Stomach (tissue), 8 donors: ENCODE measurements at regions not wholly inside any gene's neighbourhood (a gene's known extent, or its start where the extent isn't known, plus 50 kb on each side); places are given as distances from the start of the nearest gene placed in this dataset.

Experiments
- DNase-seq, 2 donors: peaks; one replicate each; pipeline versions ENCODE4 v3.0.0 to v3.0.0-alpha.2; 2013 to 2019
- H3K27ac ChIP-seq, 5 donors: fragments of 200-600 bp in 4 of 5; sonication (generic) in 4 of 5; one replicate each; pipeline ENCODE4 v1.5.1; 2013 to 2019; ENCODE audit warnings: mild to moderate bottlenecking in 1 of 5, moderate library complexity in 1 of 5
- H3K27me3 ChIP-seq, 3 donors: fragments of 200-600 bp; sonication (generic); one replicate each; pipeline ENCODE4 v1.5.1; 2017 to 2019; ENCODE audit warnings: mixed run types in 1 of 3
- H3K36me3 ChIP-seq, 4 donors: fragments of 200-600 bp; sonication (generic); 1 replicate in 3 of 4; 2 replicates in 1 of 4; pipeline ENCODE4 v1.5.1; 2016 to 2019
- H3K4me1 ChIP-seq, 4 donors: fragments of 200-600 bp; sonication (generic); one replicate each; pipeline ENCODE4 v1.5.1; 2016 to 2019
- H3K4me3 ChIP-seq, 4 donors: fragments of 200-600 bp; sonication (generic) in 3 of 4; one replicate each; pipeline ENCODE4 v1.5.1; 2016 to 2019; ENCODE audit warnings: mild to moderate bottlenecking in 1 of 4
- H3K9me3 ChIP-seq, 4 donors: fragments of 200-600 bp; sonication (generic); one replicate each; pipeline ENCODE4 v1.5.1; 2016 to 2019
- EP300 ChIP-seq: sonication (generic); formaldehyde crosslinking; IDR thresholded peaks from one replicate; pipeline ENCODE4 v1.6.1; 2017; ENCODE audit warnings: antibody characterized with exemption
- POLR2A ChIP-seq, 4 donors: fragments of 450-650 bp; IDR thresholded peaks; one replicate each; pipeline ENCODE4 v1.6.1; 2016; ENCODE audit warnings: antibody characterized with exemption in 4 of 4, control low read depth in 2 of 4, mild to moderate bottlenecking in 1 of 4, moderate library complexity in 1 of 4
- POLR2AphosphoS5 ChIP-seq, 3 donors: sonication (generic); formaldehyde crosslinking; IDR thresholded peaks; one replicate each; pipeline ENCODE4 v1.6.1; 2016; ENCODE audit warnings: antibody characterized with exemption in 3 of 3
- WGBS, 5 donors: extraction: QIAGEN DNeasy Blood & Tissue Kit in 3 of 5; methylation state at CpG; one replicate each; pipeline versions ENCODE4 v1.1.5 to v1.1.7; 2013 to 2018; 5-methylcytosine and 5-hydroxymethylcytosine counted together
- intact Hi-C: fragments of 100-400 bp; cut with DNase I; formaldehyde crosslinking; loops from one replicate; pipeline ENCODE4 v1.15.1; 2023; ENCODE audit warnings: low total_unique reads
- TF ChIP-seq, protein P1 (sequence below), 7 experiments: fragments of 450-650 bp in 4 of 7; fragments of 200-600 bp in 3 of 7; sonication (generic) in 3 of 7; IDR thresholded peaks; one replicate each; pipeline ENCODE4 v1.5.1; 2016 to 2019; ENCODE audit warnings: antibody characterized with exemption in 7 of 7, control low read depth in 2 of 7, mild to moderate bottlenecking in 1 of 7
- donor health status: healthy with polysubstance abuse.
- donor health status: Bipolar disorder and iron deficiency.
- donor health status: healthy.

- no peak for DNase-seq
- Histone ChIP-seq H3K4me3 (no peak overlapping the region), H3K9me3 (no peaks in the 10 kb centered on the region), H3K27me3 (no peaks in the 10 kb centered on the region), H3K4me1 (no peaks in the 10 kb centered on the region), H3K36me3 (no peaks in the 10 kb centered on the region), H3K27ac (no peak overlapping the region)
- WGBS, 5 donors, result 53 to 72% (median 54%) methylated on average over 2 of the region's 2 CpGs
- TF ChIP-seq EP300, result no peak
- TF ChIP-seq POLR2A (IDR thresholded peaks at IDR 0.05), result no peak
- no peak for TF ChIP-seq POLR2AphosphoS5 (IDR thresholded peaks at IDR 0.05)
- TF ChIP-seq, protein P1, sequence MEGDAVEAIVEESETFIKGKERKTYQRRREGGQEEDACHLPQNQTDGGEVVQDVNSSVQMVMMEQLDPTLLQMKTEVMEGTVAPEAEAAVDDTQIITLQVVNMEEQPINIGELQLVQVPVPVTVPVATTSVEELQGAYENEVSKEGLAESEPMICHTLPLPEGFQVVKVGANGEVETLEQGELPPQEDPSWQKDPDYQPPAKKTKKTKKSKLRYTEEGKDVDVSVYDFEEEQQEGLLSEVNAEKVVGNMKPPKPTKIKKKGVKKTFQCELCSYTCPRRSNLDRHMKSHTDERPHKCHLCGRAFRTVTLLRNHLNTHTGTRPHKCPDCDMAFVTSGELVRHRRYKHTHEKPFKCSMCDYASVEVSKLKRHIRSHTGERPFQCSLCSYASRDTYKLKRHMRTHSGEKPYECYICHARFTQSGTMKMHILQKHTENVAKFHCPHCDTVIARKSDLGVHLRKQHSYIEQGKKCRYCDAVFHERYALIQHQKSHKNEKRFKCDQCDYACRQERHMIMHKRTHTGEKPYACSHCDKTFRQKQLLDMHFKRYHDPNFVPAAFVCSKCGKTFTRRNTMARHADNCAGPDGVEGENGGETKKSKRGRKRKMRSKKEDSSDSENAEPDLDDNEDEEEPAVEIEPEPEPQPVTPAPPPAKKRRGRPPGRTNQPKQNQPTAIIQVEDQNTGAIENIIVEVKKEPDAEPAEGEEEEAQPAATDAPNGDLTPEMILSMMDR (IDR thresholded peaks at IDR 0.05), result no peak
- intact Hi-C loops, result no loop called here
Measured at GRCh38 chr10:9195385-9195784, 1140.9 kb downstream of the GATA3 start.

DNA sequence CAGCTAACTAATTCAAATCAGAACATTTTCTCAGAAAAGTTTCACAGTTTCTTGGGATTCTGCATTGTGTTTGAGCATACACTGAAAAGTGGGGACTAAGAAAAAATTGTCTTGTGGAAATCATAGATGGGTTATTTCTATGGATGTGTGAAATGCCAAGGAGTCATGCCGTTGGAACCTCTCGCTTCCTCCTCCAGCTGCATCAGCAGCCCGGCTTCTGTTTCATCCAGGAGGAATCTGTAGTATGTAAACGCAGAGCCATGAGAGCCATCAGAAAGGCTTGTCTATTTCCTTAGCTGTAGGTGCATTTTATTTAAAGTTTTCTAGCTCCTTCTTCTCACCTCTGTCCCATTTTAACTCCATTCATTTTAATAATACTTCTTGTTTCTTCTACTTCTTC lies 1144.1 kb downstream of the GATA3 start:
- Histone ChIP-seq H3K4me1 (no peaks in the 10 kb centered on the region), H3K9me3 (no peaks in the 10 kb centered on the region), H3K36me3 (no peaks in the 10 kb centered on the region), H3K27ac (no peak overlapping the region), H3K27me3 (no peaks in the 10 kb centered on the region), H3K4me3 (no peak overlapping the region)
- intact Hi-C loops, result no loop called here
- DNase-seq, result no peak
- no peak for TF ChIP-seq POLR2AphosphoS5 (IDR thresholded peaks at IDR 0.05)
- TF ChIP-seq EP300, result no peak
- no peak for TF ChIP-seq POLR2A (IDR thresholded peaks at IDR 0.05)
- TF ChIP-seq, protein P1 (IDR thresholded peaks at IDR 0.05), result no peak
- WGBS, 5 donors, result 41 to 55% (median 47%) methylated on average over 4 of the region's 4 CpGs

GRCh38 chr10:9205558-9205957 lies 1151.1 kb downstream of the GATA3 start:
- Histone ChIP-seq H3K27me3 (no peaks in the 10 kb centered on the region), H3K4me3 (no peak overlapping the region), H3K4me1 (peaks cover 0 to 6% (median 3%) of the 10 kb centered on the region in 4 donors), H3K27ac (no peak overlapping the region), H3K36me3 (no peaks in the 10 kb centered on the region), H3K9me3 (no peaks in the 10 kb centered on the region)
- DNase-seq, result no peak
- TF ChIP-seq POLR2AphosphoS5 (IDR thresholded peaks at IDR 0.05) (no peak), EP300 (no peak), POLR2A (IDR thresholded peaks at IDR 0.05) (no peak)
- TF ChIP-seq, protein P1 (IDR thresholded peaks at IDR 0.05), result no peak
- intact Hi-C loops, result loop anchor here (10.0 kb wide), 1 partner anchor 1341 kb away; no protein-coding TSS in a partner anchor
- 21 to 44% (median 38%) methylated on average over 1 of the region's 1 CpG for WGBS, 5 donors

- no peak overlapping the region for H3K4me3 ChIP-seq
- no peak for TF ChIP-seq POLR2AphosphoS5 (IDR thresholded peaks at IDR 0.05)
- TF ChIP-seq, protein P1 (IDR thresholded peaks at IDR 0.05), result peak in 5 of 7 experiments; percentile 73 to 89 (median 87)
- H3K27ac ChIP-seq, result no peak overlapping the region
- no peaks in the 10 kb centered on the region for H3K36me3 ChIP-seq
- H3K27me3 ChIP-seq, result peaks cover 0 to 6% (median 0%) of the 10 kb centered on the region in 3 donors
- H3K4me1 ChIP-seq, result peaks cover 0 to 6% (median 3%) of the 10 kb centered on the region in 4 donors
- peak; percentile 66 to 82 for DNase-seq
- no peaks in the 10 kb centered on the region for H3K9me3 ChIP-seq
- 18 to 22% (median 20%) methylated on average over 13 of the region's 13 CpGs for WGBS, 5 donors
- intact Hi-C loops, result loop anchor here (10.0 kb wide), 1 partner anchor 1344 kb away; no protein-coding TSS in a partner anchor
Measured at GRCh38 chr10:9209105-9209798, 1154.8 kb downstream of the GATA3 start.
